ENCODE measurements at regions not wholly inside any gene's neighbourhood (a gene's known extent, or its start where the extent isn't known, plus 50 kb on each side); places are given as distances from the start of the nearest gene placed in this dataset.

- peak; percentile 6 for DNase-seq (ENCODE audit: low spot score)
Observed at GRCh38 chrX:109312757-109313156, 169.1 kb downstream of the GUCY2F start.

GRCh38 chrX:109310031-109310430 lies 171.9 kb downstream of the GUCY2F start:
- no peak for DNase-seq (ENCODE audit: low spot score)

GRCh38 chrX:109301177-109301576 lies 180.7 kb downstream of the GUCY2F start:
- DNase-seq (ENCODE audit: low spot score) = no peak

- no peak for DNase-seq (ENCODE audit: low spot score)
Observed at GRCh38 chrX:109300415-109300814, 181.5 kb downstream of the GUCY2F start.

- DNase-seq (ENCODE audit: low spot score) = no peak
Observed at GRCh38 chrX:109299091-109299490, 182.8 kb downstream of the GUCY2F start.

- no peak for DNase-seq (ENCODE audit: low spot score)
Observed at GRCh38 chrX:109294097-109294814, 187.6 kb downstream of the GUCY2F start.

- DNase-seq (ENCODE audit: low spot score) = no peak
Observed at GRCh38 chrX:109283870-109284269, 198.0 kb downstream of the GUCY2F start.

- no peak for DNase-seq (ENCODE audit: low spot score)
Observed at GRCh38 chrX:109281483-109282275, 200.2 kb downstream of the GUCY2F start.

- DNase-seq (ENCODE audit: low spot score) = no peak
Observed at GRCh38 chrX:109274806-109275205, 207.1 kb downstream of the GUCY2F start.

GRCh38 chrX:109270580-109271484 lies 211.1 kb downstream of the GUCY2F start:
- DNase-seq (ENCODE audit: low spot score) = no peak

- DNase-seq (ENCODE audit: low spot score) = no peak
Observed at GRCh38 chrX:109268340-109268739, 213.5 kb downstream of the GUCY2F start.

- DNase-seq (ENCODE audit: low spot score) = no peak
Observed at GRCh38 chrX:109266034-109266433, 215.9 kb downstream of the GUCY2F start.

GRCh38 chrX:109264878-109265277 lies 217.0 kb downstream of the GUCY2F start:
- no peak for DNase-seq (ENCODE audit: low spot score)

- DNase-seq (ENCODE audit: low spot score) = no peak
Observed at GRCh38 chrX:109261279-109261678, 220.6 kb downstream of the GUCY2F start.

GRCh38 chrX:109252789-109253188 lies 229.1 kb downstream of the GUCY2F start:
- no peak for DNase-seq (ENCODE audit: low spot score)

- no peak for DNase-seq (ENCODE audit: low spot score)
Observed at GRCh38 chrX:109218761-109219160, 263.1 kb downstream of the GUCY2F start.

GRCh38 chrX:109199726-109200125 lies 282.2 kb downstream of the GUCY2F start:
- DNase-seq (ENCODE audit: low spot score) = peak; percentile 2

- DNase-seq (ENCODE audit: low spot score) = no peak
Observed at GRCh38 chrX:109190542-109190941, 291.3 kb downstream of the GUCY2F start.

- no peak for DNase-seq (ENCODE audit: low spot score)
Observed at GRCh38 chrX:109187473-109188168, 294.3 kb downstream of the GUCY2F start.

- no peak for DNase-seq (ENCODE audit: low spot score)
Observed at GRCh38 chrX:109186939-109187338, 294.9 kb downstream of the GUCY2F start.

- DNase-seq (ENCODE audit: low spot score) = no peak
Observed at GRCh38 chrX:109184506-109185139, 297.3 kb downstream of the GUCY2F start.
